Bronchial epithelial cell (primary cell): ENCODE measurements at regions not wholly inside any gene's neighbourhood (a gene's known extent, or its start where the extent isn't known, plus 50 kb on each side); places are given as distances from the start of the nearest gene placed in this dataset.

Source experiments
- DNase-seq: peaks from one replicate; pipeline ENCODE4 v3.0.0-alpha.2; 2010; ENCODE audit warnings: low read depth
- FAIRE-seq: peaks from 2 replicates; lab custom pipeline; 2011; peaks lifted over from hg19 to GRCh38; lab: Jason Lieb, UNC
- H3K27me3 ChIP-seq: 2 replicates; pipeline ENCODE4 v1.5.1; 2011; ENCODE audit warnings: low read length; ENCODE audit not compliant: control insufficient read depth, insufficient read depth
- H3K36me3 ChIP-seq: 2 replicates; pipeline ENCODE4 v1.5.1; 2011; ENCODE audit warnings: low read length; ENCODE audit not compliant: control insufficient read depth, insufficient read depth
- H3K4me3 ChIP-seq: 2 replicates; pipeline ENCODE4 v1.5.1; 2011; ENCODE audit warnings: mild to moderate bottlenecking, low read depth, low read length, control low read depth
- TF ChIP-seq, protein P1 (sequence below): IDR thresholded peaks from 2 replicates; pipeline ENCODE4 v1.5.1; 2011; ENCODE audit warnings: mild to moderate bottlenecking, moderate library complexity, low read length, control low read depth, inconsistent platforms; ENCODE audit not compliant: insufficient read depth, severe bottlenecking

DNA sequence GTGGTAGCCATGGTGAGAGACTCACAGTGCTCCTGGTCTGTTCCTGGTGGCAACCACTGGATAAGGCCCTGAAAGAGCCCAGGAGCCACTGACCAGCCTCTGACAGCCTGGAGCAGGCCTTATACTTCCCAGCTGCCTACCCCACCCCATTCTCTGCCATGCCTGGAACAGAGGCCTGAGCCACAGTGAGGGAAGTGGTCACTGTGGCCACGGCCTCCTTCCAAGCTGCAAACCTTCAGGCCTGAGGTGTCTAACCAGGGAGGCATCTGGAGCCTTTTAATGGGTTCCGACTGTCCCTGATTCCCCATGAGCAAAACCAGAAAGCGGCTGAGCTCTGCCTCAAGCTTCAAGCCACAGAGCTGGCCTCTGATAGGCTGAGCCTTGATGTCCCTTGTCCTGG is 113.0 kb upstream of the SIRPA start:
- Histone ChIP-seq H3K27me3 (peaks cover 4% of the 10 kb centered on the region), H3K4me3 (no peak overlapping the region), H3K36me3 (no peaks in the 10 kb centered on the region)
- TF ChIP-seq, protein P1, sequence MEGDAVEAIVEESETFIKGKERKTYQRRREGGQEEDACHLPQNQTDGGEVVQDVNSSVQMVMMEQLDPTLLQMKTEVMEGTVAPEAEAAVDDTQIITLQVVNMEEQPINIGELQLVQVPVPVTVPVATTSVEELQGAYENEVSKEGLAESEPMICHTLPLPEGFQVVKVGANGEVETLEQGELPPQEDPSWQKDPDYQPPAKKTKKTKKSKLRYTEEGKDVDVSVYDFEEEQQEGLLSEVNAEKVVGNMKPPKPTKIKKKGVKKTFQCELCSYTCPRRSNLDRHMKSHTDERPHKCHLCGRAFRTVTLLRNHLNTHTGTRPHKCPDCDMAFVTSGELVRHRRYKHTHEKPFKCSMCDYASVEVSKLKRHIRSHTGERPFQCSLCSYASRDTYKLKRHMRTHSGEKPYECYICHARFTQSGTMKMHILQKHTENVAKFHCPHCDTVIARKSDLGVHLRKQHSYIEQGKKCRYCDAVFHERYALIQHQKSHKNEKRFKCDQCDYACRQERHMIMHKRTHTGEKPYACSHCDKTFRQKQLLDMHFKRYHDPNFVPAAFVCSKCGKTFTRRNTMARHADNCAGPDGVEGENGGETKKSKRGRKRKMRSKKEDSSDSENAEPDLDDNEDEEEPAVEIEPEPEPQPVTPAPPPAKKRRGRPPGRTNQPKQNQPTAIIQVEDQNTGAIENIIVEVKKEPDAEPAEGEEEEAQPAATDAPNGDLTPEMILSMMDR = no peak
- FAIRE-seq (no peak), DNase-seq (no peak)

DNA sequence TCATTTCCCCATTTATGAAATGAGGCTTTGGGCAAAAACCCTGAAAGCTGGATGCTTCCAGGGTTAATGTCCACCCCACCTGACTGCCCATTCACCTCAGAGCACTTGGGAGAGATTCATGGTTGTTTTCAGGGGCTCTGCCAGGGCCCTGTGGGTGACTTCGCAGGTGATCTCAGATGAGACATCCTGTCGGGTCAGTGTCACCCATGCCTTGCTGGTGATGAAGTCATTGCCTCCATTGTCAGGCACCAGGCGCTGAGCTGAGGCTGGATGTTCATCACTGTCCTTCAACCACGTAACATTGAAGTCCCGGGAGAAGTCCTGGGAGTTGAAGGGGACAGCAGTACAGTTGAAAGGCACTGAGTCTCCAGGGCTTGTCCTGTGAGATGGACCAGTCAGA is 115.6 kb upstream of the SIRPA start:
- FAIRE-seq = peak; percentile 18
- H3K36me3 ChIP-seq = no peaks in the 10 kb centered on the region
- DNase-seq = no peak
- H3K4me3 ChIP-seq = no peak overlapping the region
- TF ChIP-seq, protein P1 = no peak
- no peaks in the 10 kb centered on the region for H3K27me3 ChIP-seq

DNA sequence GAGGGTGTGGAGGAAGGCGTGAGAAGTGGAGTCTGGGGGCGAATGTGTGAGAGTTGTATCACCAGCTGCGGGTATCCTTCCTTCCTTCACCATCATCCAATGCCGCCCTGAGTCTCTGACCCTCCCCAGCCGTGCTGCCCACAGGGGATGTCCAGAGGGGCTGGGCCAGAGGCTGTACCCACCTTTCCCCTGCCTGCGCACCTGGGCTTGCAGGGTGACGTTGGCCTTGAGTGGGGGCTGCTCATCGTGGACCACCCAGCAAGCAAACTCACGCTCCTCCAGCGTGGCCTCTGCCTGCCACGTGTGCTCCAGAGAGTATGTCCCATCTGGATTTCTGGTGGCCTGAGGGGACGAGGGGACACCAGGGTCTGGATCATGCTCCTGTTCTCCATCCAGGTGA is 116.9 kb upstream of the SIRPA start:
- TF ChIP-seq, protein P1 = no peak
- Histone ChIP-seq H3K36me3 (no peaks in the 10 kb centered on the region), H3K4me3 (no peak overlapping the region), H3K27me3 (no peaks in the 10 kb centered on the region)
- FAIRE-seq (no peak), DNase-seq (no peak)

DNA sequence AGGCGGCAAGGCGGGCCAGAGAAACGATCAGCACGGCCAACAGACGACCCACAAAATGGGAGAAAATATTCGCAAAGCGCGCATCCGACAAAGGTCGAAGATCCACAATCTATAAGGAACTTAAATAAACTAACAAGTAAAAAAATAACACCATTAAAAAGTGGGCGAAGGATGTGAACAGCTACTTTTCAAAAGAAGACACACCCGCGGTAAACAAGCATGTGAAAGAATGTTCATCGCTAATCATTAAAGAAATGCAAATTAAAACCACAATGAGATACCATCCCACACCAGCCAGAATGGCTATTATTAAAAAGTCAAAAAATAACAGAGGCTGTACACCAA is 117.8 kb upstream of the SIRPA start:
- TF ChIP-seq, protein P1 = no peak
- no peak for DNase-seq

DNA sequence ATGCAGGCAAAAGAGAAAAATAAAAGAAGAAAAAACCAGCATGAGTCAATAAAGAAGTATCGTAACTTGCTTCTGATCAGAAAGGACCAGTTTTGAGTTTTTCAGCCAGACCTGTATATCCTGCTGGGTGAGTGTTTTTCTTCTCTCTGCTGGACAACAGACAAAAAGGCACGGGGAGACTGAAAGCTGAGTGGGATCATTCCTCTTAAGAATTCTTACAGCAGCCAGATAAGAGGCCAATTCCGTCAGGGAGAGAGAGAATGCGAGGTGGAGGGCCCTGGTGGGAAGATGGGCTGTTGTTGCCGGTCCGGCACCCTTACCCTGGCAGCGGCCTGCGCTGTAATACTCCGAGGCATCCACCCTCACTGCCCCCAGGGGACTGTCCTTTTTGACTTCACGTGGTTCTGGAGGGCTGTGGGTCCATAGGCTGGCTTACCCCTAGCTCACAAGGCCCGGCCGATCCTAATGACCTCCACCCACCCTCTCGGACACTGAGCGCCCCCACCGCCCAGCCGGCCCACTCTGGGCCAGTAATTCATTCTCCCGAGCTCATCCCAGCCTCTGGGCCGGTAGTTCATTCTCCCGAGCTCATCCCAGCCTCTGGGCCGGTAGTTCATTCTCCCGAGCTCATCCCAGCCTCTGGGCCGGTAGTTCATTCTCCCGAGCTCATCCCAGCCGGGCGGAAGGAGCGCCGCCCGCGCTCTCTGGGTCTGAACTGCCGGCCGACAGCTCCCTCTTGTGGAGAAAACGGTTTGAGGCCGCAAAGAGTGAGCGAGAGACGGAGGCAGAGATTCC is 118.3 kb upstream of the SIRPA start:
- FAIRE-seq = no peak
- Histone ChIP-seq H3K4me3 (peak overlapping the region; percentile 61), H3K36me3 (no peaks in the 10 kb centered on the region), H3K27me3 (no peaks in the 10 kb centered on the region)
- TF ChIP-seq, protein P1 = peak; percentile 80
- peak; percentile 59 for DNase-seq

More for the DNA sequence above, 117.8 kb upstream of the SIRPA start:
- FAIRE-seq = no peak
- Histone ChIP-seq H3K36me3 (no peaks in the 10 kb centered on the region), H3K4me3 (no peak overlapping the region), H3K27me3 (no peaks in the 10 kb centered on the region)

DNA sequence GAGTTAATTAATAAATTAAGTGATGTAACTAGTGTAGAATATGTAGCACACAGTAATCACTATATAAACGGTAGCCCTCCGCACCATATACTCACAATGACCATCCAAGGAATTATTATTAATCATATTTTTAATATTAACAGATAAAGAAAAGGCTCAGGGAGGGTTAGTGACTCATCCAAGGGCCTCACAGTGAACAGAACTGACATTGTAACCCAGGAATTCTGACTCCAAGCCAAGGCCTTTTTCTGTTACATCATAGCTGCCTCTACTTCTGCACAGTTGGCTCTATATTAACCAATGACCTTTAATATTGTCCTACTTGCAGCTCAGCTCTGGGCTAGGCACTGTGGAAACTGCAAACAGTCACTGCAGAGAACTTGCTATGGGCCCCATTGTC is 117.5 kb upstream of the SIRPG start:
- DNase-seq (peak; percentile 59), FAIRE-seq (no peak)
- TF ChIP-seq, protein P1 = no peak
- Histone ChIP-seq H3K4me3 (no peak overlapping the region), H3K36me3 (no peaks in the 10 kb centered on the region), H3K27me3 (no peaks in the 10 kb centered on the region)
